ENCODE measurements at regions not wholly inside any gene's neighbourhood (a gene's known extent, or its start where the extent isn't known, plus 50 kb on each side); places are given as distances from the start of the nearest gene placed in this dataset.
"Not testable (repeated sequence)": the region's sequence is repeated elsewhere in the genome, so short reads cannot be mapped to it uniquely, and the experiment has no call there.

- peak; percentile 85 for DNase-seq (ENCODE audit: low spot score)
Measured at GRCh38 chr2:174697255-174697654, 67.0 kb downstream of the CHRNA1 start.

- DNase-seq (ENCODE audit: low spot score), result no peak
Measured at GRCh38 chr2:174694920-174695319, 69.4 kb downstream of the CHRNA1 start.

- no peak for DNase-seq (ENCODE audit: low spot score)
Measured at GRCh38 chr2:174694196-174694878, 69.9 kb downstream of the CHRNA1 start.

DNA sequence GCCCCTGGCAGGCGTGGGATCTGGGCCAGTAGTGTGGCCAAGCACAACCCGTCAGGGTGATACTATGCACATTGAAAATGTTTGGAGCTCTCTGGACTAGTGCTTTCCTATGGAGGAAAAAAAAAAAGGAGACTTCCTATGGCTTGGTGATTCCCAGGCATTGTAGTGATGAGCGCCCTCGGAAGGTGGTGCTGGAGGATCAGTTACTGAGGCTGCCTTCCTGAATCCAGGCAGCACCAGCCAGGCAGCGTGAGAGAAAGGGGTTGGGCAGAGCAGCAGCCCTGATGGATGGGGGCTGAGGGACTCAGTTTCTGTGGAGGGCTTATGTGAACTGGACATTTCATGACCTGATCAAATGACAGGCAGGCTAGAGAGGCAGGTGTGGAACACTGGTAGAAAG is 70.9 kb downstream of the CHRNA1 start:
- DNase-seq (ENCODE audit: low spot score), result no peak

- DNase-seq (ENCODE audit: low spot score), result no peak
Measured at GRCh38 chr2:174692256-174692919, 71.9 kb downstream of the CHRNA1 start.

DNA sequence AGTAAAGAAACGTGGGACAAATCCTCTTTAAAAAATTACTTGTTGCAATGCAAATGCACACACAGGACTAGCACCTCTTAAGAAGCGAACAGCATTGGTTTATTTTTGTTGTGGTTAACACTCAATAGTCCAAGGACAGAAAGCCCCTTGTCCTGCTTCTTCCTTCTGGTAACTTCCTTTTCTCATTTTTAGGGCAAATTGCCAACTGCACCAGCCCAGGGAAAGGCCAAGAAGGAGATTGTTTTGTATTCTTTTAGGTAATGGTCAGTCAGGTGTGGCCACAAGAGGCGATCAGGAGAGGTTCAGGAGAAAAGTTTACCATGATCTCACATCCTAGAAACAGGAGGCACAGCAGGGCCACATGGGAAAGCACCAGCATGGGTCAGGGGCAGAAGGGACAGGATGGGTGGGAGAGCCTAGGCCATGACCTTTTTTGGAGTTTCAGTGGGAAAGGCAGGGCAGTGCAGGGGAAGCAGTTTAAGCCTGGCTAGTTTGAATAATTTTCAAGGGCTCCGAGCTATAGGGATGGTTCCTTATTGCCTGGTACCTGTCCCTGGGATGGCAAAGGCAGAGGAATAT is 73.0 kb downstream of the CHRNA1 start:
- no peak for DNase-seq (ENCODE audit: low spot score)

- DNase-seq (ENCODE audit: low spot score), result no peak
Measured at GRCh38 chr2:174690026-174690425, 74.2 kb downstream of the CHRNA1 start.

DNA sequence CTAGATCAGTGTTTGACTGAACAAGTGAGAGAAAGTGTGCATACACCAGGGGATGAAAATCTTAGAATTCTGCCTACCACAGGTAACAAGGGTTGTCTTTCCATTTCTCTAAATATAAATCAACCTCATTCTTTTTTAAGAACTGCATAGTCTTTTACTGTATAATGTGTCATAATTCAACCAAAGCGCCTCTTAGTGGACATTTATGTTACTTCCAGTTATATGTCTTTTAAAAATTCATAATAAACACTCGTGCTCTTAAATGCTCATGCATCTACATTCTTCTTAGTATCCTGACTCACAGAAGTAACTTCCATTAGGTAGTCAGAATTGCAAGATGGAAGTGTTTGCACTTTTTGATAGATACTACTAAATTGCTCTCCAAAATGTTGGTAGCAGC is 76.2 kb downstream of the CHRNA1 start:
- DNase-seq (ENCODE audit: low spot score), result no peak

DNA sequence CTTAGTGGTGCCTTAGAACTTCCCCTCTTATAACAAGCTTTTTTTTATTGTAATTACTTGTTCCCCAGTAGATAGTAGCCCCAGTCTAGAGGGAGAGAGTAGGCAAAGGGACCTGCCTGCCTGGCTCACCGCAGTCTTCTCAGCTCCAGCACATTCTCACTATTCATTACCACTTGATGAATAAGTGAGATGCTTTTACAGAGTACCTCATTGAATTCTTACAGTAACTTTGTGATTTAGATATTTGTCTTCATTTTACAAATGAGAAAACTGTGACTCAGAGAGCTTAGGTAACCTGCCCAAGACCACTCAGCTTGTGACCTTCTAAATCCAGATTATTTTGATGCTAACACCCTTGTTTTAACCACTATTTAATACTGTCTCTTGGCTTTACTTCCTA is 77.8 kb downstream of the CHRNA1 start:
- DNase-seq (ENCODE audit: low spot score), result no peak

GRCh38 chr2:174683392-174683759 is 80.9 kb downstream of the CHRNA1 start:
- peak; percentile 42 for DNase-seq (ENCODE audit: low spot score)

DNA sequence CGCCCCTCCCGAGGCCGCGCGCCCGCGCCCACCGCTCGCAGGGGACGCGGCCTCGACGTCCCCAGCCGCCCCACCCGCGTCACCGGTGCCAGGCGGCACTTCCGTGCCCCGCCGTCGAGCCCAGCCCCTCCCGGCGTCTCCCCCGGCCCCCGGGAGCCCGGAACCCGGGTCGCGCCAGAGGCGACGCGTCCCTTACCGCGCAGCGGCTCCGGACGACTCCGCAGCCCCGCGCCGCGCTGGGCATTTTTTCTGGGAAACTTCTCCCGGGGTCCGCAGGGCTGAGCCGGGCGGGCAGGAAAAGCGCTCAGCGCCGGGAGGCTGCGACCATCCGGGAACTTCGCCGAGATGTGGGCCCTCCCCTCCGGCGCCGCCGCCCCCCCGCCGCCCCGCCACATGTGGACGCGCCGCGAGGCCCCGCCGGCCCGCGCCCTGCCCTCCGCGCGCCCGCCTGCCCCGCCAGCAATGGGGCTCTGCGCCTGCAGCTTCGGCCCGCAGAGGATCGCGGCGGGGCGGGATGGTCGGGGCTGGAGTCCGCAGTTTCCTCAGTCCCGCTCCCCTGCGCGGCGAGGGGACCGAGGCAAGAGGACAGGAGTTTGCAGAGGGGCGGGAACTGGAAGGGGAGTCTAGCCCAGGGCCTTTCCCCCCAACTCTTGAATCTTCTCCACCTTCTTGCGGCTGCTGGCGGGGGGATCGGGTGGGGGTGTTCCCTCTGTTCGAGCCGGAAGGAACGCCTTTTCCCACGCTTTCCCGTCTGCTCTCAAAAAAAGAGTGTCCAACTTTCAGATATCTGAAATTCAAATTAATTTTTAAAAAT is 81.5 kb downstream of the CHRNA1 start:
- DNase-seq (ENCODE audit: low spot score), result peak; percentile 89

GRCh38 chr2:174682007-174682577 is 82.2 kb downstream of the CHRNA1 start:
- DNase-seq (ENCODE audit: low spot score), result peak; percentile 66

- peak; percentile 30 for DNase-seq (ENCODE audit: low spot score)
Measured at GRCh38 chr2:174681099-174682006, 82.9 kb downstream of the CHRNA1 start.

DNA sequence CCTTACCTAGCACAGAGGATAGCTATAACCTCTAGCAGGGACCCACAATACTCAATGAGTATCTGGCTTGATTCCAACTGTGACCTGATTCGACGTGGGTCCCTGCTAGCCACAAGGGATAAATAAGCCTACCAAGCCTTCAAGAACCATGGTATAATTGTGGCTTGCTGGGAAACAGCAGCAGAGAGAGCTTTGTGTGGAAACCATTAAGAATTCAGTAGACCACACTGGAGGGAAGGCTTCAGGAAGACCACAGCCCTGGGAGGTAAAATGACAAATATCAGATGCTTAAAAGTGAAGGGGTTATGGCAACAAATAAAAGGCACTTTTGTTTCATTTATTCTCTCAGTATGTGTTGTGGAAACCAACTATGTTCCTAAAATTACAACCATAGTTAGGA is 82.6 kb upstream of the WIPF1 start:
- DNase-seq (ENCODE audit: low spot score), result no peak

DNA sequence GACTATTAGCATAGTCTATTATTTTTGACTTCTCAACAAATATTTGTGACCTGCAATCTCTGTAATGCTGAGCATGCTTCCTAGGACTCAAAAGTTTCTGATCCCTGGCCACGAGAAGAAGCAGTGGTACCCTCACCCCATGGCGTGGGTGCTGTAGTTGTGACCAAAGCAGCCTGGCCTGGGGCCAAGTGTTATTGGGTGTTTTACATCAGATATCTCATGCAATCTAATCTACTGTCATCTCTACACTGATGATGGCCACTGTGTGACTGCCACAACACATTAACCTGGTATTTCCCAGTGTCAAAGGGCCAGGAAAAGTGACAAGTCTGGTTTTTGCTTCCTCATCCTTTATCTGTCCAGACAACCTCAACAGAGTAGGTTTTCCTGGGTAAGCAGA is 80.8 kb upstream of the WIPF1 start:
- DNase-seq (ENCODE audit: low spot score), result no peak

GRCh38 chr2:174675615-174676014 is 78.0 kb upstream of the WIPF1 start:
- DNase-seq (ENCODE audit: low spot score), result no peak

DNA sequence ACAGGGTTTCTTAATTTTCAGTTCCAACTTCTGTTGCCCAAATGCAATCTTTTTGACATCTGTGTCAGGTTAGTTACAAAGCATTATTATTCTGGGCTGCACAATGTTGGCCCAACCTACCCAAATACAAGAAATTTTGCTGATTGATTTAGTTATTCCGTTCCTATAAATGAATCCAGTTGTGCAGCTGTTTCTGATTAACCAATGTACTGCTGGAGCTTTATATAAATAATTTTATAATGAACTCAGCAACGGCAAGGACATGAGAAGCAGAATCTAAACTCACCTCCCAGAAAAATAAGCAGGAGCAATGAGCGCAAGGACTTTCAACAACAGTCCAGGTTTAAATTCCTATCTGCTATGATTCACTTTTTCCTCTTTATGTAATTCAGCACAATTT is 76.3 kb upstream of the WIPF1 start:
- no peak for DNase-seq (ENCODE audit: low spot score)

DNA sequence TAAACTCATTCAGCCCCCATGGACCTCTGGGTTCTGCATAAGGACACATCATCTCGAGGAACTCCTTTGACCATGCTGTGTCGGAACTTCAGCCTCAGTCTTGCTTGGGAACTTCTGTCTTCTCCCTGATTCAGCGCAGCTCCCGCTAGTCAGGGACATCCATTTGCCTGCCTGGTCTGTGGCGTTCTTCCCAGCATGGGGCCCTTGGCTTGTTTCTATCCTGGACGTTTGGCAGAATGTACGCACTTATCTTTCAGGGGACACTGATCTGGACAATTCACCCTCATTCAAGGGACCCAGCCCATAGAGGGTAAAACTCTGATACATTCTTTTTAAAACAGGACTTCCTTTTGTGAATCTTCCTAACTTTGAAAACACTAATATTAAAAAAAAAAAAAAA is 75.8 kb upstream of the WIPF1 start:
- DNase-seq (ENCODE audit: low spot score), result no peak

GRCh38 chr2:174671532-174671931 is 73.9 kb upstream of the WIPF1 start:
- not testable (repeated sequence) for DNase-seq (ENCODE audit: low spot score)

DNA sequence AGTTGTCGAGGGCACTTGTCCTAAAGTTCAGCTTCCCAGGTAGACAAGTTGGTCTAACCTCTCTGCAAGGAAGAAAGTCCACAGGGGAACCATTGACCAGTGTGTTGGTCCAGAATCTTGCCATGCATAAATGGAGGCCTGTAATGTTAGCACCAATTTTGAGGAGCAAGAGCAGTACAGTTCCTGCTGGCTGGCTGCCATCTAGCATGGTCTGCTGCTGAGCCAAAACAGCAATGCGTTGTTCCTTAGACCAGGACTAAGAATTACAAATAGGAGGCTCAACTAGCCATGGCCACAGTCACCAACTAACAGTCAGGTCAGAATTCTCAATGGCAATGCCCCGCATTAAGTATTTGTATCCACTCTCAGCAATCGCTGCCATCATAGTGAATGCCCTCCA is 72.8 kb upstream of the WIPF1 start:
- DNase-seq (ENCODE audit: low spot score), result no peak

DNA sequence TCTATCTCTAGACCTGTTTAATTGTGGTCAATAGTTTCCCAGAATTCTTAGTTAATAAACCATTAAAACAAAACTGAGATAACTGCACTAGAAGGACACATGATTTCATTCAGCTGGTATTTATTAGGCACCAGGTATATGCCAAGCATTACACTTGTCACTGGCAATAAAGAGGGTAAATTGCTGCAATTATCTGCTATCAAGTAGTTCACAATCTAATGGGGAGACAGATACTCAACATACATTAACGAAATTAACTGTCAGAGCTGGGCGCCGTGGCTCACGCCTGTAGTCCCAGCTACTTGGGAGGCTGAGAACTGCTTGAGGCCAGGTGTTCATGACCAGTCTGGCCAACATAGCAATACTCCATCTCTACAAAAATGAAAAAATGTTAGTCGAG is 71.7 kb upstream of the WIPF1 start:
- DNase-seq (ENCODE audit: low spot score), result no peak
